GM19397 (cell line): ENCODE measurements at regions not wholly inside any gene's neighbourhood (a gene's known extent, or its start where the extent isn't known, plus 50 kb on each side); places are given as distances from the start of the nearest gene placed in this dataset.
A peak's percentile ranks its signal among the peaks of the same experiment; 100 is the strongest.

Experiments used
- ATAC-seq: cut with Tn5 transposase; IDR thresholded peaks from one replicate; pipeline ENCODE4 v1.9.1; 2021; ENCODE audit warnings: mild to moderate bottlenecking, moderate library complexity; ENCODE audit not compliant: unreplicated experiment

GRCh38 chr13:90974249-90974975 lies 373.1 kb upstream of the MIR17HG start:
- no peak for ATAC-seq

DNA sequence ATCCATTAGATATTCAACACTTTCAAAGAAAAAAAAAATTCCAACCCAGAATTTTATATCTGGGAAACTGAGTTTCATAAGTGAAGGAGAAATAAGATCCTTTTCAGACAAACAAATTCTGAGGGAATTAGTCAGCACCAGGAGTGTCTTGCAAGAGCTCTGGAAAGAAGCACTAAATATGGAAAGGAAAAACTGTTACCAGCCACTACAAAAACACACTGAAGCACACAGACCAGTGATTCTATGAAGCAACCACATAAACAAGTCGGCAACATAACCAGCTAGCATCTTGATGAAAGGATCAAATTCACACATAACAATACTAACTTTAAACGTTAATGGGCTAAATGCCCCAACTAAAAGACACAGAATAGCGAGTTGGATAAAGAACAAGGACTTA lies 368.4 kb upstream of the MIR17HG start:
- no peak for ATAC-seq

DNA sequence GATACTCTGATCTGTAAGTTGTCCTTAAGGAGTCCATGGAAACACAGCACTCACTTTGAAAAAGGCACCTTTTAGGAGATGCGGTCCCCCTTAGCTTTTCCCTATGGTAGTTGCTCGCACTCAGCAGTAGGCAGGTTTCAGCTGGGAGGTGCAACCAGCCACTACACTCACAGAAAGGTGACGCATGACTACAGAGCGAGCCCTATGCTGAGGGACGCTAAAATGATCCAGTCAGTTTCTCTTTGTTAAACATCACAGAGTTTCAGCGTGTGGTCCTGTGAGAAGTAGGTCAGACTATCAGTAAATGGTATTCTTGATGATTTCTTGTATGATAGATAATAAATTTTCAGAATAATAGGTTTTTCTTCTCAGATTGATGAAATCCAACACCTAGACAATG lies 362.7 kb upstream of the MIR17HG start:
- ATAC-seq: no peak

GRCh38 chr13:90995001-90995400 lies 352.5 kb upstream of the MIR17HG start:
- ATAC-seq: no peak

DNA sequence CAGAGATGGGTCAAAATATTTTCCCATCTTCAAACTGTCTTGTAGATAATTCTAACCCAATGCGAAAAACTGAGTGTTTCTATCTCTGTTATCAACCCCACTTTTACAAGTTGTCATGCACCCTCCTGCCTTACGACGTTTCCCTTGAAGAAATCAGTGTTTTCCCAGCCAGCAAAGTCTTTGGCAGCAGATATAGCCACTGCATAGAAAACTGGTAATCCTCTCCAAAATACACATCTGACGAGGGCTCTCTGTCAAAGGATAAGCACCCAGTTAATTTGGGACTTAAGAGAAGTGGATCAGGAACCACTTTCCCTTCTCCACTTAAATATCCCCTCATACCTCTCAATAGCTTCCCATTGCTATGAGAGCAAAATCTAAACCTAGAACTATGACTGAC lies 351.9 kb upstream of the MIR17HG start:
- no peak for ATAC-seq

GRCh38 chr13:90997951-90998350 lies 349.5 kb upstream of the MIR17HG start:
- no peak for ATAC-seq

- no peak for ATAC-seq
Measured at GRCh38 chr13:90999401-90999800, 348.1 kb upstream of the MIR17HG start.

GRCh38 chr13:91001371-91001770 lies 346.1 kb upstream of the MIR17HG start:
- ATAC-seq: no peak

DNA sequence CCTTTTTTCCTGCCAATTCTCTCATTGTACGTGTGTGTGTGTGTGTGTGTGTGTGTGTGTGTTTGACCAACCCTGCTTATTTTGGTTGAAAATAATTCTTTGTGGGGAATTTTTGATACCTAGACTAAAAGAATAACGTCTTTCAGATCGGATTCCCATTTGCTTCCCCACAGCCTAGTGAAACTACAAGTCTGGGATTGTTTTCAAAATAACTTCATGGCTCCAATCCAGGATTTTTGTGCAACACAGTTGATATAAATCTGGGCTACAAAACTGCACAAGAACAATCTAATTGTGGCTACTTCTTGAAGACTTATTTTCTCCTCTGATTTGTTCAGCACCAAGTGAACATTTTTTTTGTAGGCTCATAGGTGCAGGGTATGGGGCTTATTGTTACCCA lies 332.8 kb upstream of the MIR17HG start:
- ATAC-seq: no peak

GRCh38 chr13:91017031-91017668 lies 330.3 kb upstream of the MIR17HG start:
- ATAC-seq: peak; percentile 91

GRCh38 chr13:91017669-91018053 lies 329.8 kb upstream of the MIR17HG start:
- no peak for ATAC-seq

GRCh38 chr13:91020461-91021034 lies 326.9 kb upstream of the MIR17HG start:
- no peak for ATAC-seq

DNA sequence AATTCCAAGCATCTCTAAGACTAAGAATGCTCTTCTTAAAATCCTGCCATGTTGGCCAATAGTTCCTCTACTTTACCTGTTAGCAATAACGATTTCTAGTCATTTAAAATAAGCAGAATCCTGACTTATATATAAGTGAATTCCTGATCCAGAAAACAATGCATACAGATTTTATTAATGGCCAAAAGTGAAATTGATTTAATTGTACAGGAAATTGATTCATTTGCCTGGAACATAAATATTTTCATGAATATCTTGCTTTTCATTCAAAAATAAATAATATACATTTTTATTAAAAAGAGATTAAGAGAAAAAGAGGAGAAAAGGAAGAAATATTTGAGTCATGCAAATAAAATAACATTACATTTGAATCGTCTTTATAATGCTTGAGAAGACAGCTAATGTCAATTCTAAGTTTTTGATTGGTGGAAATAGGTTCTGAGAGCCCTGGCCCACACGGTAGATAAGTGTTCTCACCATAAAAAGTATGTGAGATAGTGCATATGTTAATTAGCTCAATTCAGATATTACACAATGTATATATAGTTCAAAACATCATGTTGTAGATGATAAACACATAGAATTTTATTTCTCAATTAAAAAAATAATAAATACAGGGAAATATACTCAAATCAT lies 323.2 kb upstream of the MIR17HG start:
- no peak for ATAC-seq

DNA sequence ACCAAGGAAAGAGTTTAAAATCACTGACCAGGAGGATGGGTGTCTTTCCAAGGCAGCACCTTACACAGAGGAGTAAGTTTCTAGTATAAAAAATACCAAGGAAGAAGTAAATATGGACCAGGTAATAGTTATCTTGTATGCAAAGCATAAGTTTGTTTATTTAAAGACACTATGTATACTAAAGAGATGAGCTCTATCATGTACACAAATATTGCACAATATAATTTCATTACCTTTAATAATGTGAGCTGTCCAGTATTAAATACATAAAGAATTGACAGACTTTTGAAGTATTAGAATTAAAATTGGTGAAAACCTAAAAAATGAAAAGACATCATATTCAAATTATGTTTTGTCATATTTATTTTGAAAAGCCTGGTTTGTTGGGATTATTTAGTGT lies 322.0 kb upstream of the MIR17HG start:
- no peak for ATAC-seq

DNA sequence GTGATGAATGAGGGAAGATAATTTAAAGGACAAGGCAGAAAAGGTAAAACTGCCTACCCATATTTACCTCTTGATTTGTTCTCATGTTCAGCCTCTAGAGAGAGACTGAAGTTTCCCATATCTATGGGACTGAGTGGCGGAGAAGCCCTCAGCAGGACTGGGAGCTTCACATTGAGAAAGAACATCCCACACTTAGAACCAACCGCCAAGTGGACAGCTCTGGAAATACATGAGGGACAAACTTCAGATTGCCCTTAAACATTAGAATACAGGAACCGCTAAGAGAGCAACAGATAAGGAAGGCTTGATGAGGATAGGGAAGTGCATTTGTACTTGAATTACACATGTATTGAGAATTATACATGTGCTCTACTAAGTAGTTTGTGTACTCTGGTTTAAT lies 316.0 kb upstream of the MIR17HG start:
- ATAC-seq: no peak

GRCh38 chr13:91032104-91032503 lies 315.4 kb upstream of the MIR17HG start:
- ATAC-seq: no peak

DNA sequence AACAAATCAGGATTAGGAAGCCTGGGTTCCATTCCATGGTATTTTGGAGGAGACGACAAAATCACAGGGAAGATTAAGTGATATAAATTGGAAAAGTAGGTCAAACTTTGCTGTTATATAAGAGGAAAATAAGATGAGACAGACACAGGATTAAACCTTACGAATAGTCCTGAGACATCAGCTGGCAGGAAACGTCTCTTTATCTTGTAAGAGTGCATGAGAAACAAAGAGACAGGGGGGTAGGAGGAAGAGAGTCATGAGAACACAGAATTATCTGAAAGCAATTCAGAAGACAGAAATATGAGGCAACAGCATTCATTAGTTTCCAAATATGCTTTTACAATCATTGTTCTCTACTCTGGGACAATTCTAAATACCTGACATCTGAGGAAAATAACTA lies 310.6 kb upstream of the MIR17HG start:
- ATAC-seq: no peak

- ATAC-seq: no peak
Measured at GRCh38 chr13:91042870-91043269, 304.6 kb upstream of the MIR17HG start.

DNA sequence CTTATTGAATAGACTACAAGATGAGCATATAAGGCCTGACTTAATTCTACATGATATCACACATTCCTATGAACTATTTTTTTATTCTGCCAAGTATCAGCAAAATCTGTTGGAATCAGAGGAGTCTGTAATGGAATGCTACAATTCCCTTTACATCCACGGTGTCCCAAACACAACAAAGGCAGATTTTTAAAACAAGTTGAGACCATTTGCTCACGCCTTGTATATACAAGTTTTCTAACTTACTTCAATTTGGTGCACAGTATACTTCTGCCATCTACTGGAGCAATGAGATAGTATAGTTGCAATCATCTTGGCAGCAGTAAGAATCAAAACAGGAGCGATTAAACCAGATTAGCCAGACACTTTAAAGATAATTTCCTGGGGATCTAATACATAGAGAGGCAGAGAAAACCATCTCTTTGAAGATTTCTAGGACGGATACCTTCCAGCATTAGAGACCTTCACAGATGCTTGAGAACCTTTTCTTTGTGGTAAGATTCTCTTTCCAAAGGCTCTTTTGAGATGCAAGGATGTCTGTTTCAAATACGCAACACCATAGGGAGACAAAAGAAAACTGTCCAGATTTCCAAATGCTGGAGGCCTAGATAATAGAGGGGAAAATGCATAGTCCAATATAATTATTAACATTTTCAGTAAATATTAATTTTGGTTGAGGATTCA lies 302.0 kb upstream of the MIR17HG start:
- no peak for ATAC-seq

- no peak for ATAC-seq
Measured at GRCh38 chr13:91046715-91047327, 300.7 kb upstream of the MIR17HG start.

GRCh38 chr13:91050970-91051369 lies 296.5 kb upstream of the MIR17HG start:
- no peak for ATAC-seq
